PFSK-1 (cell line): ENCODE measurements at regions not wholly inside any gene's neighbourhood (a gene's known extent, or its start where the extent isn't known, plus 50 kb on each side); places are given as distances from the start of the nearest gene placed in this dataset.

Experiments
- FOXP2 ChIP-seq: optimal IDR thresholded peaks from 2 replicates; pipeline ENCODE3; 2011; ENCODE audit warnings: borderline replicate concordance, control low read depth, inconsistent platforms; ENCODE audit not compliant: insufficient read depth; ENCODE audit errors: extremely low read length, extremely low read depth
- POLR2AphosphoS5 ChIP-seq: IDR thresholded peaks from 2 replicates; pipeline ENCODE4 v1.6.1; 2012; ENCODE audit warnings: low read depth, mild to moderate bottlenecking, control low read depth, low read length, moderate library complexity
- SIN3A ChIP-seq: IDR thresholded peaks from 2 replicates; pipeline ENCODE4 v1.6.1; 2012; ENCODE audit warnings: mild to moderate bottlenecking, low read length, moderate library complexity, borderline replicate concordance; ENCODE audit not compliant: insufficient read depth
- TAF1 ChIP-seq: IDR thresholded peaks from 2 replicates; pipeline ENCODE4 v1.6.1; 2012; ENCODE audit warnings: low read length, control low read depth, borderline replicate concordance; ENCODE audit not compliant: insufficient read depth
- TF ChIP-seq, protein P1 (sequence below), 2 experiments: IDR thresholded peaks; 2 replicates each; pipeline versions ENCODE4 v1.6.1 to v1.8.0; 2011 to 2012; ENCODE audit warnings: low read depth in 2 of 2, low read length in 2 of 2, control low read depth in 1 of 2, inconsistent platforms in 1 of 2, mild to moderate bottlenecking in 1 of 2, moderate library complexity in 1 of 2; ENCODE audit not compliant: insufficient read depth in 1 of 2

DNA sequence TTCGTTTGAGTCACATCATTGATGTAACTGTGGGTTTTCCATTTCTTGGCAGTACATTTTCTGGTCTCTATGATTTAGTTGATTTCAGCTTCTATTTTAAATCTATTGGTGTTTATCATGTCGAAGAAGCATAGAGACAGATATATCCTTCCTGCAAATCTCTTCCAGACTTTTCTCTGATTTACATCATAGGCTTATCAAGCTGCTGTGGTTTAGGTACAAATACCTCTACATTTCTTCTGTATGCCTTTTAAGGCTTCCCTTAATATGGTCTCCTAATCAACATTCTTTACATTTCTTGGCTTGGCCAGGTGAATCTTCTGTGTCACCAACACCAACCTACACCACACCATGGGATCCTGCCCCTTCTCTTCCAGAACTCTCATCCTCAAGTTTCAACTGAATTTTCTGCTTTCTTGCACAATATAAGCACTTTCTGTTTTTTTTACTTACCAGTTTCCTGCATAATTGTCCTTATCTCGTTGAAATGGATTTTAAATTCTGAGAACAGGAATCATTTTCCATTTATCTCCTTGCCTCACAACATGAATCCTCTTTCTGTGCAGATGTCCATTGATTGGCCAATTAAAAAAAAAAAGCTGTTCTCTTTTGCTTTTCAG is 626.9 kb downstream of the ANKRD50 start:
- TF ChIP-seq SIN3A (no peak), TAF1 (no peak), FOXP2 (no peak), POLR2AphosphoS5 (no peak)
- TF ChIP-seq, protein P1, sequence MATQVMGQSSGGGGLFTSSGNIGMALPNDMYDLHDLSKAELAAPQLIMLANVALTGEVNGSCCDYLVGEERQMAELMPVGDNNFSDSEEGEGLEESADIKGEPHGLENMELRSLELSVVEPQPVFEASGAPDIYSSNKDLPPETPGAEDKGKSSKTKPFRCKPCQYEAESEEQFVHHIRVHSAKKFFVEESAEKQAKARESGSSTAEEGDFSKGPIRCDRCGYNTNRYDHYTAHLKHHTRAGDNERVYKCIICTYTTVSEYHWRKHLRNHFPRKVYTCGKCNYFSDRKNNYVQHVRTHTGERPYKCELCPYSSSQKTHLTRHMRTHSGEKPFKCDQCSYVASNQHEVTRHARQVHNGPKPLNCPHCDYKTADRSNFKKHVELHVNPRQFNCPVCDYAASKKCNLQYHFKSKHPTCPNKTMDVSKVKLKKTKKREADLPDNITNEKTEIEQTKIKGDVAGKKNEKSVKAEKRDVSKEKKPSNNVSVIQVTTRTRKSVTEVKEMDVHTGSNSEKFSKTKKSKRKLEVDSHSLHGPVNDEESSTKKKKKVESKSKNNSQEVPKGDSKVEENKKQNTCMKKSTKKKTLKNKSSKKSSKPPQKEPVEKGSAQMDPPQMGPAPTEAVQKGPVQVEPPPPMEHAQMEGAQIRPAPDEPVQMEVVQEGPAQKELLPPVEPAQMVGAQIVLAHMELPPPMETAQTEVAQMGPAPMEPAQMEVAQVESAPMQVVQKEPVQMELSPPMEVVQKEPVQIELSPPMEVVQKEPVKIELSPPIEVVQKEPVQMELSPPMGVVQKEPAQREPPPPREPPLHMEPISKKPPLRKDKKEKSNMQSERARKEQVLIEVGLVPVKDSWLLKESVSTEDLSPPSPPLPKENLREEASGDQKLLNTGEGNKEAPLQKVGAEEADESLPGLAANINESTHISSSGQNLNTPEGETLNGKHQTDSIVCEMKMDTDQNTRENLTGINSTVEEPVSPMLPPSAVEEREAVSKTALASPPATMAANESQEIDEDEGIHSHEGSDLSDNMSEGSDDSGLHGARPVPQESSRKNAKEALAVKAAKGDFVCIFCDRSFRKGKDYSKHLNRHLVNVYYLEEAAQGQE (IDR thresholded peaks at IDR 0.05; ENCODE audit: insufficient read depth in 1 of 2, low read depth in 2 of 2, low read length in 2 of 2), result no peak

DNA sequence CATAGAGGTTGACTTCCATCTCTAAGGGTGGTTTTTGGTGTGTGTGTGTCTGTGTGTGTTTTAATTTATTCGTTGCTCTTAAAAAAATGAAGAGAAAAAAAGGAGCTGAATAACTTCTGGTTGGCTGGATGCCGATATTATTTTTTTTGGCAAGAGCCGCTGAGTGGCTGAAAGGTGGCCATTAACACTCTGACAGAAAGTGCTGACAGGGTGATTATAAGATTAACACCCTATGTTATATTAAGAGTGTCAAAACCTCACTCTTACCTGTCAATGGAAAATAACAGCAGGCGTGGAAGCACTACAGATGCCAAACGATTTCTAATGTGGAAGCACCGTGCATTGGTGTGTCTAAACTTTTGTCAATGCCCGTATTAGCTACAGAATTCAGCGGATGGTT is 622.5 kb downstream of the ANKRD50 start:
- TF ChIP-seq TAF1 (no peak), SIN3A (no peak), FOXP2 (no peak), POLR2AphosphoS5 (no peak)
- TF ChIP-seq, protein P1 (IDR thresholded peaks at IDR 0.05; ENCODE audit: insufficient read depth in 1 of 2, low read depth in 2 of 2, low read length in 2 of 2), result no peak

DNA sequence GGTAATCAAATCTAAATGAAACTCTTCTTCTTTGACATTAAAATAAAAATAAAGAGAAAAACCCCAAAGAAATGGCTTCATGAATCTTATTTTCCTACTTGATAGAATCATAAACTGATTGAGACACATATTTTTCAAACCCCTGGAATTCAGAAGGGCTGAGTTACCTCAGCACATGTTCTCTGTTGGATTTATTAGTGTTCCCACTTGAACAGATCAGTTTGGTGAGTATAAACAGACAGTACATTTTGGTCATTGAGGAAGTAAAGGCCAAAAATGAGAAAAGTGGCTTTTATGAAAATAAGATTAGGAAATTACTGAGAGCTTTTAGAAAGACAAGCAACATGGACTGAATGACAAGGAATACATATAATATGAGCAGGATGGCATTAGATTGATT is 620.4 kb downstream of the ANKRD50 start:
- TF ChIP-seq SIN3A (no peak), FOXP2 (no peak), TAF1 (no peak), POLR2AphosphoS5 (no peak)
- TF ChIP-seq, protein P1 (IDR thresholded peaks at IDR 0.05; ENCODE audit: insufficient read depth in 1 of 2, low read depth in 2 of 2, low read length in 2 of 2), result no peak

DNA sequence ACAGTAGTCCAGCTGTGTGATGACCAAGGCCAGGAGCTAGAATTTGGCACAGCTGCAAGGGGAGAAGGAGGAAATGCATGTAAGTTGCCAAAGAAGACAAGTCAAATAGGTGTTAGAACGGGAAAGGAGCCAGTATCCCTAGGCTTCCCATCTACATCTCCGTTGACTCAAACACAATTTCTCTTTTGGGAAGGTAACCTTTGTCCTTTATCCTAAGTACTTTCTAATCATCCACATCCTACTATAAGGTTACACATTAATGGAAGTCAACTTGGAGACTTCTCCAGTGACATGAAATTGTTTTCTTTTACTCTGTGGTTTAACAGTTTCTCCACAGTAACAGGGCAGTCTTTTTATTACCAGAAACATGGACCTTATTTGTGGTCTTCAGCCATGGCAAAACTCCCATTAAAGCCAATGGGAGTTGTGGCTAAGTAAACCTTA is 620.0 kb downstream of the ANKRD50 start:
- TF ChIP-seq, protein P1 (IDR thresholded peaks at IDR 0.05; ENCODE audit: insufficient read depth in 1 of 2, low read depth in 2 of 2, low read length in 2 of 2), result no peak
- no peak for TF ChIP-seq TAF1
- no peak for TF ChIP-seq SIN3A
- no peak for TF ChIP-seq FOXP2
- TF ChIP-seq POLR2AphosphoS5, result no peak

DNA sequence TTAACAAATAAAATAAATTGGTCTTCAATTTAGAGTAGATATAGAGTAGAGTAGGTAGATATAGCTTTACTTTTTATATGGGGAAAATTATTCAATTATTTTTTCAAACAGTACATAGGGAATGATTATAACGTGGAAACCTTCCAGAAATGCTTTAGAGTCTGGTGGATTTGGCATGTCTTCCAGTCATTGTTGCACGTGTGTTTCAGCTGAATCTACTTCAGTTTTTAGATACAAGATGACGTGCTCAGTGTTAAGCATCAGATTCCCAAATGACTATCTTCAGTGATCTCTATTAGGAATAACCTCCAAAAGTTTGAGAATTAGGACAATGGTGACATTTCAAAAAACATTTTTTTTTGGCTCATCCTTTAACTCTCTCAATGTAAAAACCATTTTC is 616.9 kb downstream of the ANKRD50 start:
- TF ChIP-seq POLR2AphosphoS5, result no peak
- TF ChIP-seq TAF1, result no peak
- TF ChIP-seq SIN3A, result no peak
- no peak for TF ChIP-seq FOXP2
- TF ChIP-seq, protein P1 (IDR thresholded peaks at IDR 0.05; ENCODE audit: insufficient read depth in 1 of 2, low read depth in 2 of 2, low read length in 2 of 2), result no peak
